Parathyroid adenoma (tissue), 2 donors: ENCODE measurements at regions not wholly inside any gene's neighbourhood (a gene's known extent, or its start where the extent isn't known, plus 50 kb on each side); places are given as distances from the start of the nearest gene placed in this dataset.

Source experiments
- H2AFZ ChIP-seq: fragments of 300-600 bp; sonication (generic); one replicate; pipeline ENCODE4 v1.7.0; 2017; ENCODE audit warnings: antibody characterized with exemption, mild to moderate bottlenecking
- H3K27ac ChIP-seq: fragments of 300-600 bp; sonication (generic); one replicate; pipeline ENCODE4 v1.7.0; 2017
- H3K27me3 ChIP-seq: fragments of 300-600 bp; sonication (generic); one replicate; pipeline ENCODE4 v1.7.0; 2017; ENCODE audit warnings: low read length; ENCODE audit not compliant: control insufficient read depth, insufficient read depth
- H3K36me3 ChIP-seq: fragments of 300-600 bp; sonication (generic); one replicate; pipeline ENCODE4 v1.7.0; 2017; ENCODE audit warnings: low read length; ENCODE audit not compliant: control insufficient read depth, insufficient read depth
- H3K4me1 ChIP-seq: fragments of 300-600 bp; sonication (generic); one replicate; pipeline ENCODE4 v1.7.0; 2017; ENCODE audit warnings: control low read depth
- H3K4me2 ChIP-seq: fragments of 300-600 bp; sonication (generic); one replicate; pipeline ENCODE4 v1.7.0; 2017; ENCODE audit warnings: low read length
- H3K4me3 ChIP-seq: fragments of 300-600 bp; sonication (generic); one replicate; pipeline ENCODE4 v1.7.0; 2017; ENCODE audit warnings: low read depth, low read length
- H3K79me2 ChIP-seq: fragments of 300-600 bp; sonication (generic); one replicate; pipeline ENCODE4 v1.7.0; 2017; ENCODE audit warnings: control low read depth
- H3K9ac ChIP-seq: fragments of 300-600 bp; sonication (generic); one replicate; pipeline ENCODE4 v1.7.0; 2017; ENCODE audit warnings: mild to moderate bottlenecking
- H3K9me3 ChIP-seq: fragments of 300-600 bp; sonication (generic); one replicate; pipeline ENCODE4 v1.7.0; 2017; ENCODE audit warnings: low read length; ENCODE audit not compliant: control insufficient read depth
- CTCF ChIP-seq: fragments of 300-600 bp; sonication (generic); IDR thresholded peaks from one replicate; pipeline ENCODE4 v1.7.0; 2017; ENCODE audit warnings: antibody characterized with exemption, mild to moderate bottlenecking
- donor health status: primary hyperparathyroidism.

DNA sequence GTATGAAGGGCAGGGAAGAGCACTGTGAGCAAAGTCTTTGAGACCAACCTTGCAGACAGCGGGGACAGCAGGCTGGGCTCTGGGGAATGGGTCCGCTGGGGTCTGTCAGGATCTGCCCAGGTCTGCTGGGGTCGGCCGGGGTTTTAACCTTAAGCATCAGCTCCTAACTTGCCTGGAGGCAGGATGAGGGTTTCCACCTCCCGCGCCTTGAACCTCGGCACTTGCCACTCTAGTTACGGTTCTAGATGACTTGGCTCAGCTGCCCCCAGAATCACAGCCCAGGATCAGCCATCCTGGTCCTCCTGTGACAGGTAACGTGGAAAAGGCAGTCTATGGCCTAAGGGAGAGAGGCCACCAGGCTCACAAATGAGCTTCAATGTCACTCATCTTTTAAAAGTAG is 50.4 kb upstream of the CACUL1 start:
- Histone ChIP-seq H3K4me1 (no peaks in the 10 kb centered on the region), H3K4me3 (no peak overlapping the region), H3K27me3 (no peaks in the 10 kb centered on the region), H3K9me3 (no peaks in the 10 kb centered on the region), H3K79me2 (no peaks in the 10 kb centered on the region), H3K27ac (no peak overlapping the region), H3K36me3 (no peaks in the 10 kb centered on the region), H3K9ac (no peak overlapping the region), H3K4me2 (no peak overlapping the region), H2AFZ (no peak overlapping the region)
- no peak for TF ChIP-seq CTCF

DNA sequence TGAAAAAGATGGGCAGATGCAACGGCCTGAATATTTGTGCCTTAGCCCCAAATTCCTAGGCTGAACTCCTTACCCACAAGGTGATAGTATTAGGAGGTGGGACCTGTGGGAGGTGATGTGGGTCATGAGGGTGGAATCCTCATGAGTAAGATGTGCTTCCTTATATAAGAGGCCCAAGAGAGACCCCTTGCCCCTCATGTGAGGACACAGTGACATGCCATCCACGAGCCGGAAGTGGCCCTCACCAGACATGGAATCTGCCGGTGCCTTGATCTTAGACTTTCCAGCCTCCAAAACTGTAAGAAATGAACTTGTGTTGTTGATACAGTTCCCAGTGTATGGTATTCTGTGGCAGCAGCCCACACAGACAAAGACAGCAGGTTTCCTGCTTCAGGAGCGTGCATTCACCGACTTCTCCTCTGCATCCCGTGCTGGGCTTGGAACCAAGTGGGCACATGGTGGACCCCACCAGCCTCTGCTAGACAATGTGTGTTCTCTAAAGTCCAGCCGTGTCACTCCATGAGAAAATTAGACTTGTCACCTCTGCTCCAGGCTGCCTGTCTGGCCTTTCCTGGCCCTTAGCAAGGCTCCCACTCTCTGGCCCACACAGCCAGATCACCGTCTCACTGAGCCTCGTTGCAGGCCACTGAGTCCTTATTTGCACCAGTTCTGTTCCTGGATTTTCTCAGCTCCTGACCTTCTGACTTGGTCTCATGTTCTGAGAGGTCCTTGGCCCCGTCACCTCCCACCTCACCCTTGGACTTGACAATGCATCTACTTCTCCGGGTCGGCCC is 52.9 kb upstream of the CACUL1 start:
- Histone ChIP-seq H2AFZ (no peak overlapping the region), H3K27ac (no peak overlapping the region), H3K4me2 (no peak overlapping the region), H3K36me3 (no peaks in the 10 kb centered on the region), H3K4me3 (no peak overlapping the region), H3K27me3 (no peaks in the 10 kb centered on the region), H3K79me2 (no peaks in the 10 kb centered on the region), H3K9me3 (no peaks in the 10 kb centered on the region), H3K9ac (no peak overlapping the region), H3K4me1 (no peaks in the 10 kb centered on the region)
- no peak for TF ChIP-seq CTCF

- no peak for TF ChIP-seq CTCF
- no peaks in the 10 kb centered on the region for H3K36me3 ChIP-seq
- no peaks in the 10 kb centered on the region for H3K79me2 ChIP-seq
- no peak overlapping the region for H3K4me3 ChIP-seq
- H3K9me3 ChIP-seq, result no peaks in the 10 kb centered on the region
- no peak overlapping the region for H3K4me2 ChIP-seq
- H2AFZ ChIP-seq, result no peak overlapping the region
- no peaks in the 10 kb centered on the region for H3K4me1 ChIP-seq
- no peak overlapping the region for H3K27ac ChIP-seq
- H3K9ac ChIP-seq, result no peak overlapping the region
- H3K27me3 ChIP-seq, result no peaks in the 10 kb centered on the region
Measured at GRCh38 chr10:118808601-118809356, 54.0 kb upstream of the CACUL1 start.

- Histone ChIP-seq H3K4me3 (no peak overlapping the region), H3K27me3 (no peaks in the 10 kb centered on the region), H3K4me2 (no peak overlapping the region), H3K36me3 (no peaks in the 10 kb centered on the region), H3K9ac (no peak overlapping the region), H3K4me1 (no peaks in the 10 kb centered on the region), H3K79me2 (no peaks in the 10 kb centered on the region), H3K27ac (no peak overlapping the region), H3K9me3 (no peaks in the 10 kb centered on the region), H2AFZ (no peak overlapping the region)
- no peak for TF ChIP-seq CTCF
Measured at GRCh38 chr10:118809357-118810220, 54.8 kb upstream of the CACUL1 start.
